22Rv1 (cell line): ENCODE measurements at regions not wholly inside any gene's neighbourhood (a gene's known extent, or its start where the extent isn't known, plus 50 kb on each side); places are given as distances from the start of the nearest gene placed in this dataset.

Experiments
- H3K27ac ChIP-seq: fragments of 450-650 bp; 2 replicates; pipeline ENCODE4 v1.5.1; 2017
- ZFX ChIP-seq: fragments of 450-650 bp; IDR thresholded peaks from 2 replicates; pipeline ENCODE4 v1.6.1; 2017; ENCODE audit warnings: antibody characterized with exemption, borderline replicate concordance
- TF ChIP-seq, protein P1 (sequence below): fragments of 450-650 bp; IDR thresholded peaks from 2 replicates; pipeline ENCODE4 v1.5.1; 2017; ENCODE audit warnings: mild to moderate bottlenecking

DNA sequence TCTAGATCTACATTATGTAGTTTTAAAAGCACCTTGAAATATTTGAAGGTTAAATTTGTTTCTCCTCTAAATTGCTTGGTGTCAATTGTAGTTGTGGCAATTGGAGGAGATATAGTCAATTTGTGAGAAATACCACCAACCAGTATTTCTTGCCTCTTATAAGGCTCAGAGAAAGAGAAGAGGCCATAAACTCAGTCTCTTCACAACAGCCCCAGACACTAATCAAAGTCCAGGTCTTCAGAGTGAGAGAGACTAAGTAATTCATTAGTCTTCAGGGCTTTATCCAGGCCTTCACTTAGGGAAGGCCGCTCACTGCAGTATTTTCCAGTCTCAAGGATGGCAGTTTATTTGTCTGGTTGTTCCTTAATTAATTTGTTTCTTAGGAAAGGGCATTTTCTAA lies 168.0 kb upstream of the RGMB start:
- H3K27ac ChIP-seq = no peak overlapping the region

DNA sequence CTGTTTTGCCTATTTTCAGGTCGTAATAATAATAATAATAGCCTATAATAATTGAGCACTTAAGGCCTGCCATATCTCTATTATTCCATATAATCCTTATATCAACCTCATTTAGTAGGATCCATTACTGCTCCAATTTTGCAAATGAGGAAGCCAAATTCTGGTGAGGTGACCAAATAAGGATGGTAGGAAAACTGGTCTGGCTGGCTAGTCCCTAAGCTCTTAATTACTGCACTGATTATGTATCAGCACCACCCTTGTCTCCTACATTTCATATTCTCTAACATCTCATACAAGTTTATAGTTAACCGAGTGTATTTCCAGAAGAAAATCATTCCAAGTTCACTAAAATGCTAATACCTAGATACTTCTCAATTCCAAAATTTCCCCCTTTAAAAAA lies 166.5 kb upstream of the RGMB start:
- TF ChIP-seq, protein P1, sequence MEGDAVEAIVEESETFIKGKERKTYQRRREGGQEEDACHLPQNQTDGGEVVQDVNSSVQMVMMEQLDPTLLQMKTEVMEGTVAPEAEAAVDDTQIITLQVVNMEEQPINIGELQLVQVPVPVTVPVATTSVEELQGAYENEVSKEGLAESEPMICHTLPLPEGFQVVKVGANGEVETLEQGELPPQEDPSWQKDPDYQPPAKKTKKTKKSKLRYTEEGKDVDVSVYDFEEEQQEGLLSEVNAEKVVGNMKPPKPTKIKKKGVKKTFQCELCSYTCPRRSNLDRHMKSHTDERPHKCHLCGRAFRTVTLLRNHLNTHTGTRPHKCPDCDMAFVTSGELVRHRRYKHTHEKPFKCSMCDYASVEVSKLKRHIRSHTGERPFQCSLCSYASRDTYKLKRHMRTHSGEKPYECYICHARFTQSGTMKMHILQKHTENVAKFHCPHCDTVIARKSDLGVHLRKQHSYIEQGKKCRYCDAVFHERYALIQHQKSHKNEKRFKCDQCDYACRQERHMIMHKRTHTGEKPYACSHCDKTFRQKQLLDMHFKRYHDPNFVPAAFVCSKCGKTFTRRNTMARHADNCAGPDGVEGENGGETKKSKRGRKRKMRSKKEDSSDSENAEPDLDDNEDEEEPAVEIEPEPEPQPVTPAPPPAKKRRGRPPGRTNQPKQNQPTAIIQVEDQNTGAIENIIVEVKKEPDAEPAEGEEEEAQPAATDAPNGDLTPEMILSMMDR = no peak
- no peak for TF ChIP-seq ZFX
- H3K27ac ChIP-seq = no peak overlapping the region

More for the DNA sequence above, 168.0 kb upstream of the RGMB start:
- TF ChIP-seq, protein P1 = no peak
- TF ChIP-seq ZFX = no peak

DNA sequence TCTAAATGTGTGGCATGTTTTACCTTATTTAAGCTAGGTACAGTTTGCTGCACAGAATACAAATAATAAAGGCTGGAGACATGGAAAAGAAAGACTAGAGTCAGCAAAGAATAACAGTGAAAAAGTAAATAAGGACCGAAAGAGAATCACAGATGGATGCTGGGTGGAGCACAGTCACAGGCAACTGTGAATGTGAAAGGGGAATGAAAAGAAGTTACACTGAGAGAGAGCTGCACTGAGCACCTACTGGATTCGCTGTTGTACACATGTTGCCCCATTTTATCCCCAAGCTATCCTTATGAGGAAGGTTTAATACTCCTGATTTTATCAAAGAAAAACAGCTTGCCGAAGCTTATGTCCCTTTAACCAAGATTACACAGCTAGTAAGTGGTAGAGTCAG lies 165.4 kb upstream of the RGMB start:
- TF ChIP-seq, protein P1 = no peak
- TF ChIP-seq ZFX = no peak
- H3K27ac ChIP-seq = no peak overlapping the region

DNA sequence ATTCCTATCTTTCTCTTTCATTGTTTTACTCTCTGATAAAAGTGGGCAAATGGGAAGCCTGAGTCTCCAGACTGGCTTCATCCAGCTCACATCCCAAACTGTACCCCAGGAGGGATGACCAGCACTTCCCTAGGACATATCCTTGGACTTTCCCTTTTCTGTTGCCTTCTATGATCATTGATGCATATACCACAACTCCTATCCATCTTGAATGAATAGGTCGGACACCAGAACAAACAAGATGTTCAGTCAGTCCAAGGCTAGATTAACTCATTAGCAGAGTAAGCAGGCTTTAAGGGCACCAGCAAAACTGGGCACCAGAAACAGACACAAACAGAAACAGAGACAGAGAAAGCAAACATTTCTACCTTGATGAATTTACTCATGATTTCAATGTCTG lies 159.1 kb upstream of the RGMB start:
- TF ChIP-seq ZFX = no peak
- TF ChIP-seq, protein P1 = no peak
- no peak overlapping the region for H3K27ac ChIP-seq

DNA sequence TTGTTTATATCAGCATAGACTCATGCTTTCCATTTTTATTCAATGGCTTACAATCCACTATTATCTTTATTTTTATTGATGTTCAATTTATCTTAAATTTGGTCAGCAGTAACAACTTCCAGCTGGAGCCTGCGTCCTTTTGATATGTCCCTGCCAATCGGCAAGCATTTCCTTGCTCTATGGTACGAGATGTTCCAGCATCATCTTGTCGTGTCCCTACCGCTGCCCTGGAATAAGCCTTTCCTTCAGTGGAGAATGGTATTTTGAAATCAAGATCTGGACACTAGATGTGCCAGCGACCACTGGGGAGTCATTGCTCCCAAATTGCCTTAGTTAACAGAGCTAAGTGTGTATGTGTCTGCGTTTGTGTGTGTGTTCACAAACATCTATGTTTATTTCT lies 151.6 kb upstream of the RGMB start:
- H3K27ac ChIP-seq = no peak overlapping the region
- no peak for TF ChIP-seq ZFX
- TF ChIP-seq, protein P1 = no peak

DNA sequence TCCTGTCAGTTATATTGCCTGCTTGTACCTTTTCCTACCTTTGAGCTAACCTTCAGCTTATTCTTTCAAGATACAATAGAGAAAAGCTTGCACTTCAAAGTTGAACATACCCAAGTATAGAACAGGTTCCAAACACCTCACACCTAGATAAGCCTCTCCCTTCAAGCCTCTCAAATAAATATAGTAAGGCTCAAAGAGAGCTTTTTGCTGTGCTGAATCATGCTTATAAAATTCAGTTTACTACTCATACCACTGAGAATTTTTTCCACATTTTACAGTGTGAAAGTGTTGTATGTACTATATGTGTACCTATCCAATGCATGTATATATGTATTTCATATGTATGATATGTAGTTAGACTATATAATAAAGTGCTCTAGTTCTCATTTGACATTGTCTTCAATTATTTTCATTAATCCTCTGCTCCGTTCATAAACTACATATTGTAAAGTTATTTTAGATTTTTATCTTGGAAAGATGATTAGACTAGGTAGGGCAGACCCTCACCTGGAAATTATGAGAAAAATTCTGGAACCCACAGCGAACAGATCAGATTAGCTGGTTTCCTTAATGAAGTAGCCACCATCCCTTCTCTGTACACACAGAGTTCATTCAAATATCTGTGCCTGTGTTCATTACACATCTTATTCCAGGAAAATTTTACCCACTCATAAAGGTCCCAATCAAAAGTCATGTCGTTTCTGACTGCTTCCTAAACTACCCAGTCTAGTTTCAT lies 149.2 kb upstream of the RGMB start:
- TF ChIP-seq ZFX = no peak
- TF ChIP-seq, protein P1 = no peak
- no peak overlapping the region for H3K27ac ChIP-seq

DNA sequence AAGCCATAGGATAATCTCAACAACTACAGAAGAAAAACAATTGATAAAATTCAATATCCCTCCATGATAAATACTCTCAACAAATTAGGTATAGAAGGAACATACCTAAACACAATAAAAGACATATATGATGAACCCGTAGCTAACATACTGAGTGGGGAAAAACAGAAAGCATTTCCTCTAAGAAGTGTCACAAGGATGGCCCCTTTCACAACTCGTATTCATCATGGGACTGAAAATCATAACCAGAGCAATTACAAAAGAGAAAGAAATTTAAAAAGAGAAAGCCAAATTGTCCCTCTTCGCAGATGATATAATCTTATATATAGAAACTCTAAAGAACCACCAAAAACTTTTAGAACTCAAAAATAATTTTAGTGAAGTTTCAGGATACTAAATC lies 146.3 kb upstream of the RGMB start:
- no peak for TF ChIP-seq ZFX
- TF ChIP-seq, protein P1 = no peak
- H3K27ac ChIP-seq = no peak overlapping the region
